Left hindlimb (tissue), 1 donor: ENCODE measurements at regions not wholly inside any gene's neighbourhood (a gene's known extent, or its start where the extent isn't known, plus 50 kb on each side); places are given as distances from the start of the nearest gene placed in this dataset.

Source experiments
- DNase-seq: peaks from one replicate; pipeline ENCODE4 v3.0.0-alpha.2; 2018

DNA sequence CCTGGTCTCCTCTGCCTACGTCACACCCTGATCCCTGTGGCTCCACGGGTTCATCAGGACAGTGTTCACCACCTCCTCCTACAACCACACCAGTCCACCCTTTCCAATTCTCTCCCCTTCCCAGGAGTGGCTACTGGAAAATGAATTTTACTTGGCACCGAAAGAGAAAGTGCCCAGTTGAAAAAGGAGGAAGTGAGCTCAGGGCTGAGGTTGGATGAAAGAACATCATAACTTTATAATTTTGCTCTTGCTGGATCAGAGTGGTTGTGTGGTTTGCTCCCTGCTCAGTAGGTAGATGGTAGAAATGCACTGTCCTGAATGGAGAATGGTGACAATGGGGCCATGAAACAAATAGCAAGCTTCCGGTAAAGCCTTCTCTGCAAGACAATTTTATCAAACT, 140.3 kb upstream of the DDX18 start:
- no peak for DNase-seq

DNA sequence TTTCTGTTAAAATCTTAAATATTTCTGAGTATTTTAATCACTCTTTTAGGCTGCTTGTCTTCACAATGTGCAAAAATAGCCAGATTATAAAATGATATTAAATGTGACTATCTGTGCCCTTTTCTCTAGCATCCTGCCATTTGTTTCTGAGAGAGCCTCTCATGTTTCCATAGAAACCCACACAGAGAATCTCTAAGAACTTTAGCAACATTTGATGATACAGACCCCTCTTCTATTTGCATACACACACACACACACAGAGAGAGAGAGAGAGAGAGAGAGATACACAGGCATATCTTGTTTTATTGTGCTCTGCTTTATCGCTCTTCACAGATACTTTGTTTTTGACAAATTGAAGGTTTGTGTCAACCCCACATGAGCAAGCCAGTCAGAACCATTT, 134.5 kb upstream of the DDX18 start:
- no peak for DNase-seq

DNA sequence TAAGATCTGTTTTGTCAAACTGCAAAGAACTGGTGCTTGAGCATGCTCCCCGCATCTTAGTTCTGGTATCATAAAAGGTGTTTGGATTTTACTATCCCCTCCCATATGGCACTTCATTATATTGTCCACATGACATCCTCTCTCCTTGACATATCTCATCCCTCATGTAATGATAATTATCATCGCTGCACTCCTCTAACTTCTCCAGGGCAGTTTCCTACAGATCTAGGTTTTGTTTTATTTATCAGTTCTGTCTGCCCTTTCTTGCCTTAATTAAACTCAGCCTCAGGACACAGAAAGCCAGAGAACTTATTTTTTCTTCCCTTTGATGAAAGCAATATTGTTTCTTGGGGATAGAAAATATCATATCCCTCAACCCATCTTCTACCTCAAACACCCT, 129.6 kb upstream of the DDX18 start:
- DNase-seq = no peak

DNA sequence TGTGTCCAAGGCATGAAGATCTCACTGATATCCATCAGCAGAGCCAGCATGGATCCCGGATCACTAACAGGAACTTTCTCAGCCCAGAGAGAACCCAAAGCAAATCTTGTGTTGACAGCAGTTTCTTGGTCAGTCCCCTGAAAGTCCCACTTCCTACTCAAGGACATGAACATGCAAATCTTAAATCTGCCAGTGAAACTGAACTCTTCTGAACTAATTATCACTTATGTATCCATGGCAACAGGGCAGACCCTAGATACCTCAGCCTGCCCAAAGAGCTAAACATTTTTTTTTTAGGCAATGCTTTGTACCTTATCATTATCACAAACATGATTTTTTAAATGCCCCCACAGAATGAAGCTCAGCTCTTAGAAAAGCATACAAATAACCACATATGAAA, 127.8 kb upstream of the DDX18 start:
- no peak for DNase-seq

DNA sequence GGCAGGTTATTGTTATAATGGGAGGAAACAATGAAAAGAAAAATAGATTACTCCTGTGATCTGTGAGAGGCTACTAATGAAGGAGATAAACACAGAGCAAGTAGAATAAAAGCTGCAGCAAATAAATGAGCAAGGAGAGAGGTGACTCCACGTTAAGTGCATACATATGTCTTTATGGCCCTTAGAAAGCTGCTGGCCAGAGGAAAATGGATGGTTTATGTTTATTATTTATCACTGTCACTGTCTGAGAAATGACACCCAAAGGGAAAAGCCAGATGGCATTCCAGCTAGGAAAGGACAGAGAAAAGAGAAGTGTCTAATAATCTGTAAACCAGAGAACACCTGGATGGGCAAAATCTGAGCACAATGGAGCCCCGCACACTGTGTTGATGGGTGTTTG, 122.9 kb upstream of the DDX18 start:
- no peak for DNase-seq

DNA sequence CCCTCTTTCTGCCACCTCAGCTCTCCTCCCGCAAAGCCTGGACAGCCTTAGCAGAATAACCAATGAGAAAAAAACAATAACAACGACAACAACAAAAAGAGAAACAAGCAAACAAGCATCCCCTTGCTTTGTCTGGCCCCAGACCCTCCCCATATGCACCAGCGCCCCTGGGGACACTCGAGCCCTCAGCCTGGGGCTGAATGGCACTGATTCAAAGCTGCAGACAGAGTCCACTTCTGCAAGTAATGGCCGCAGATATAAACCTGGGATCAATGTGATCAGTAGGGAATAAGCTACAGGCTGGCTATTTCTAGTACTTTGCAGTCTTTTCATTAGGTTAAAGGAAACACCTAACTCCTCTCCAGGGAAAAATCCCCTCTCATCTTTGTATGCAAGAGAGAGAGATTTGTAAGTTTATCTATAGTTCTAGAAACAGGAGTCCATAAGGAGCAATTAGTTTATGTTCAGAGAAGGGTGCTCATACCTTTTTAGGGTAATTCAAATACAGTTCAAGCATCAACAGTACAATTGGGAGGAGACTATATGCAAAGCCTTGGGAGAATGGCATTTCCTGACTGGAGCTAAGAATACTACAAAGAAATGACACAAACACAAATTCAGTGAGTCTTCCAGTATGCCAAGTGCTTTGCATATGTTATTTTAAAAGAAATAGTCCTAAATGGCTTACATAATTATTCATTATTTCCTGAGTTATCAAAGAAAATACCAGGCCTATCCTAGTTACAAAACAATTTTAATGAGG, 122.3 kb upstream of the DDX18 start:
- DNase-seq = no peak

DNA sequence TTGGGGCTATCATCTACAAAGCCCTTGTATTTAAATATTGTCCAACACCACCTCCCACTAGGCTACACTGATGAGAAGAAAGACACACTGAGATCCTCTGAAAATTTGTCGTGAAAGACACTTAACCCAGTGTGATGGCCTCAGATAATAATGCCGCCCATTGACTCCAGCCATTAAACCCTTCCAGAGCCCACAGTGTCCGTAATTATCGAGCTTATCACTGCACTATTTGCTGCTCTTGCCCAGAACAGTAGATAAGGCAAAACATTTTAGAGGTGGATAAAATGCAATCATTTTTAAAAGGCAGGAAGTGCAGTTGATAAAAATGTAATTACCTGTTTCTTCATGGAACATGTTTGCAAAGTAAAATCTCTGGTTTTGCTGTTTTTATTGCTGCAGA, 121.3 kb upstream of the DDX18 start:
- DNase-seq = no peak

DNA sequence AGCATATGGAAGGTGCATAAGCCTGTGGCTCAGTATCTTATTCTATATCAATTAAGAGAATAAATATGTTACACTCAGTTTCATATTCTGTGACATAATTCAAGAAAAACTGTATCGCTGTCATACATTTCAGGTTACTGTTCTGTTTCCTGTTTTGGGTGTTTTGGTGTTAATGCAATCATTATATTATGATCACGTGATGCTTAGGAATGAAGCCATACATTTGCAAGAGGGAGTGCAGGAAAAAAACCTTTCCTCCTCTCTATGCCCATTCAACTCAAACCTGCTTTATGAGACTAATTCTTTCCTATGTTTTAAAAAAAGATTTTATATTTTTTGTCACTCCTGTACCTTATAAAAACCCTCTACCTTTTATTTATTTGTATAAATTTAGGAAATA, 120.8 kb upstream of the DDX18 start:
- no peak for DNase-seq

DNA sequence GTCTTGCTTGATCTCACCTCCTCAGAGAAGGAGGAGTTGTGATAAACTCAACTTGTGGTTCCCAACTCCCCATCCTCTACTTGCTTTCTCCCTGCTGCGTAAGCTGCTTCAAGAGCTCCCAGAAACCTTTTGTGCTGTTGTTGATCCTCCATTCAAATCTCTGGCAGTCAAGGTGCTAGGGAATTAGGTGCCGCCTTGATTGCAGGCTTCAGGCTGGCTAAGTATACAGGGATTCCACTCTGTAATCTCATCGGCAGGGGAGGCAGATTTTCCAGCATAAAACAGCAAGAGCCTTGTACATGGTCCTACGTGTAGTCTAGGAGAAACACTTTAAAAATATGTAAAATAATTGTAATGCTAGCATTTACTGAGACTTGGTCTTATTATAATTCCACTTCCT, 116.2 kb upstream of the DDX18 start:
- DNase-seq = no peak

DNA sequence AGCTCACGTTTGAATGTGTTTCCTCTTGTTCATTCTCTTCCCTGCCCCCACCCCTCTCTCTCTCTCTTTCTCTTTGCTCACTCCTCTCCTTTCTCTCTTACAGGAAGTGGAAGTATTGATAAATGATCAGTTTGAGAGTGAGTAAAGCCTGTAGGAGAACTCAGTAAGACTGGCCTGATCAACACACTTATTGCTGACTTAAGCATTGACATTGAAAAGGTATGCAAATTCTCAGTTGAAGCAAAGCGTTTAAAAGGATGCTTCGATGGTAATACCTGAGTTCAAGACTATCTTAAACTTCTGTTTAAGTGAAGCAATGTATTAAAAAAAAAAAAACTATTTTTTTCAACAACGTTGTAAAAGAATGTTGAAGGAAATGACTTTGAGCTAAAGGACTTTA, 115.7 kb upstream of the DDX18 start:
- no peak for DNase-seq

DNA sequence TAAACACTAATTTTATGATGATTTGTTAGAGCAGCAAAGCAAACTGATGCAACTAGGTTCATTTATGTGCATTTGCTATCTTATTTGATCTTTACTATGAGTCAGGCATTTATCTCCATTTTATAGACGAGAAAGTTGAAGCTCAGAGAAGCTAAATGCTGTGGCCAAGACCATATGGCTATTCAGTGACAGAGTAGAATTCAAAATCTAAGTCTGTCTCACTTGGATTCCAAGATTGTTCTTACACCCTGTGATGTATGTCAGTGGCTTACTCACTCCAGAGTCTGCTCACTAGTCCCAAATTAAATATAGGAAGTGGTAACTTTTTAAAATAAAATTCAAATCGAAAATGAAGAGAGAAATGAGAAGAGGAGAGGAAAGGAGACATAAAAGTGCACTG, 114.0 kb upstream of the DDX18 start:
- no peak for DNase-seq

DNA sequence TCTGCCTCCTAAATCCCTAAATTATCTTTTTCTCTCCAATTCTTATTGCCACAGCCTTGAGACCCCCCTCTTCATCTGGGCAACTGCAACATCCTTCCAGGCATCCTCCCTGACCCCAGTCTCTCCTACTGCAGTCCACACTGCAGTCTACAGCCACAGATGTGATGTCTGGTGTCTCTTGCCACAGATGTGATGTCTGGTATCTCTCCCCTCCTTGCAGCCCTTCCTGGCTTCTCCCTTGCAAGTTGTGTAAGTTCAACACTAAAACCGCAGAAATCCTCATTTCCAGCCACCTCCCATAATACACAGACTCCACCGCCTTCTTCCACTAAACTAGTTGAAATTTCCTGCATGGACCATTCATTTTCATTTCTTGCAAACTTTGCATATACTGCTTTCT, 113.1 kb upstream of the DDX18 start:
- no peak for DNase-seq

DNA sequence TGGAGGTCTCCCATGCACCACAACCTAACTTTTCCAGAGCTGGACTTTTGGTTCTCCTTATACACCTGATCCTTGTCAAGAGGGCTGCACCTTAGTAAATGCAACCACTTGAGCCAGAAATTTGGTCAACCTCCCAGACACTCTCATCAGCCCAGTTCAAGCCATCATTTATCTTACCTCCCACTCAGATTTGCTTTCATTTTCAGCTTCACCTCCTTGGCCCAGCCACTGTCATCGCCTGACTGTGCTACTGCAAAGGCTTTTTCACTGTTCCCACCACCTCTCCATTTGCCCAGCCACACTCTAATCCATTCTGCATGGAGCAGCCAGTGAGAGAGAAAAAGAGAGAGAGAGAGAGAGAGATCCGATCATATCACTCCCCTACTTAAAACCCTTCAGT, 112.4 kb upstream of the DDX18 start:
- no peak for DNase-seq

DNA sequence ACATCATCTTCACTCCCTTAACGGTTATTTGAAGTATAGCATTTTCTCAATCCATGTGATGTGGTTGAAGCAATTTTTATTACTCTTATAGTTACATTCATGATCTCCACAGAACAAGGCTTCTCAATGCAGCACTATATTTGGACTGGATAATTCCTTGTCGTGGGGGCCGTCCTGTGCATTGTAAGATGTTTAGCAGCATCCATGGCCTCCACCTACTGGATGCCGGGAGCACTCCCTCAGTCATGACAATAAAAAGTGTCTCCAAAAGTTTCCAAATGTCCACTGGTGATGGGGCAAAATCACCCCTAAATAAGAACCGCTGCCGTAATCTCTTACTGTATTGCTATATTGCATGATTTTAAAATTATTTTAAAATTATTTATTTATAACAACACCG, 110.6 kb upstream of the DDX18 start:
- DNase-seq = no peak

DNA sequence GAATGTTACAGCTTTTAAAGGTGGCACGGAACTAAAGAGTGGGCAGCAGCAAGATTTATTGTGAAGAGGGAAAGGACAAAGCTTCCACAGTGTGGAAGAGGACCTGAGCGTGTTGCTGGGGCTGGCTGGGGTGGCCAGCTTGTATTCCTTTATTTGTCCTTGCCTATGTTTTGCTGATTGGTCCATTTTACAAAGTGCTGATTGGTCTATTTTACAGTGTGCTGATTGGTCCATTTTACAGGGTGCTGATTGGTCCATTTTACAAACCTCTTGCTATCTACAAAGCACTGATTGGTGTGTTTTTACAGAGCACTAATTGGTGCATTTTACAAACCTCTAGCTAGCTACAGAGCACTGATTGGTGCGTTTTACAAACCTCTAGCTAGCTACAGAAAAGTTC, 109.7 kb upstream of the DDX18 start:
- no peak for DNase-seq

DNA sequence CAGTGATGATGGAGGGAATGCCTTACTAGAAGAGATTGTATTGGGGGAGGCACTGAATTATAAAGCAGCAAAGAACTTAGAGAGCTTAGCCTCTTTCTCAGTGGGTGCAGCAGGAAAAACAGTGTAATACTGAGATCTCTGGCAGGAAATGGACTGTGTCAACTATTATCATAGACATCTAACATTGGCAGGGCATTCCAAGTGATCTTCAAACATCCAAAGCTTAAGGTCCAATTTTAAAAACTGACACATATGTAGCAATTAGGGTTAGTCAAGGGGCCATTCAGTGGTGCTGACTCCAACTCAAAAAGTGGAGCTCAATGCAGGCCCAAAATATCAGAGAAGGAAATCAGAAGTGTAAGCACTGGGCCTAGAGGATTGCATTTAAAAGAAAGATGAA, 106.6 kb upstream of the DDX18 start:
- no peak for DNase-seq

DNA sequence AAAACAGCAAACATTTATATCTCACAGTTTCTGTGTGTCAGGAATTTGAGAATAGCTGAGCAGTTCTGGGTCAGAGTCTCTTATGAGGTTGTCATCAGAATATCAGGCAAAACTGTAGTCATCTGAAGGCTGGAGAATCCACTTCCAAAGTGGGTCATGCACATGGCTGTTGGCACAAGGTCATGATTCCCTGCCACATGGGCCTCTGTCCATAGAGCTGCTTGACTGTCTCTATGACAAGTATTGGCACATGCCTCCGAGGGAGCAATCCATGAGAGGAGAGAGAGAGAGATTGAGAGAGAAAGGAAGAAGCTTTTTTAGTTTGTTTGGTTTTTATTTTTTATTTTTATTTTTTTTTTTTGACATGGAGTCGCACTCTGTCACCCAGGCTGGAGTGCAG, 101.8 kb upstream of the DDX18 start:
- no peak for DNase-seq

DNA sequence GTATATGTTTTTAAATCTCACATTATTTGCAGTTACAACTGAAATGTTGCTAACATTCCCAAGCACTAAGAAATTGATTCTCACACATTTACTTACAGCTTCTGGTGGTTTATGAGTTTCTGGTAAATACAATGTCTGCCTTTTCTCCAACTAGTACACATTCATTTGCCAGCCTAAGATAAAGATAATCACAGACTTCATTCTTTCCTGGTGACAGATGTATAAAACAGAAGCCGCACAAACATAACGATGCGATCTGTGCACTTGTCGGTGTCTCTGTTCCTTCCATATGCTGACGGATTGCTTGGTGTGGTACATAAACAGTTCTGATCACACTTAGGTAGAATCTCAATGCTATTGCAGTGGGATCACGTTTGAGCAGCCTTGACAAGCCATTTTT, 100.4 kb upstream of the DDX18 start:
- DNase-seq = no peak

DNA sequence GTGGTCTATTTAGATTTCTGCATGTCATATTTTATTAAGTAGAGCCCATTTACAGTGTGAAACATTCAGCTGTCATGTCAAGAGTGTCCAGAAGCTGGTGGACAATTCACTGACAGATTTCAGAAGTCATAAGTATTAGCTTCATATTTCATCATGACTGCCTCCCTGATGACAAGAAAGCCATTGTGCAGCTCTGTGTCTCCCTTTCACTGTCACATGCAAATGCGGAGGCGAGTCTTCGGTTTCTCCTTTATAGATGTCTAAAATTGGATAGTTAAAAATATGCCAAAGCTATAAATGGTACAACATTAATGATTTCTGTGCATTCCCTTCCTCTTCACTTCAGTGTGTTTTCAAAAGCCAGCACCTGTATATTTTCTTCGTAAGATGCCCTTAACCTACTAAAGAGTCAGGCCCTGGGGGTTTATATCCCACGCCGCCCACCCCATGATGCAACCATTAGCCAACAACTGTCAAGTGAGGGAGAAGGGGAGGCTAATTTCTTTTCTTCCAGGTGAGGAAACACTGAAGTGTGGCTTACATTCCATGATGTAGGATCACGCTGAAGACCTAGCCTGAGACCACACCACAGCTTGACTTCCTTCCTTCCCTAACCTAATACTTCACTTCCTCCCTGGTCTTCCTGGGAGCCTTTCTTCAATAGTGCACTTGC, 99.6 kb upstream of the DDX18 start:
- DNase-seq = no peak

DNA sequence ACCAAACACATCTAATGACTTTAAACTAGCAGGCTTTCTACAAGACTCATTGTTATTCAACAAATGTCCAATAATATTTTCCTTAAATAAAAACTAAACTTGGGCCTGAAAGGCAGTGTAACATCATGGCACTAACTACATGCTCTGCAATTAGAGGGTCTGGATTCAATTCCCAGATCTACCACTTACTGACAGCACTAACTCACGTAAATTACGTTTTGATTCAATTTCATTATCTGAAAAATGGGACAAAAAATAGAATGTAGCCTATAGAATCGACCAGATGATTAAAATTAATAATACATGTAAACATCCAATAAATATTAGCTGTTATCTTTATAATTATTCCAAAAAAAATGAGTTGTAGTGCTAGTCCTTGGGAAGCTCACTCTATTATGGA, 98.0 kb upstream of the DDX18 start:
- DNase-seq = no peak

DNA sequence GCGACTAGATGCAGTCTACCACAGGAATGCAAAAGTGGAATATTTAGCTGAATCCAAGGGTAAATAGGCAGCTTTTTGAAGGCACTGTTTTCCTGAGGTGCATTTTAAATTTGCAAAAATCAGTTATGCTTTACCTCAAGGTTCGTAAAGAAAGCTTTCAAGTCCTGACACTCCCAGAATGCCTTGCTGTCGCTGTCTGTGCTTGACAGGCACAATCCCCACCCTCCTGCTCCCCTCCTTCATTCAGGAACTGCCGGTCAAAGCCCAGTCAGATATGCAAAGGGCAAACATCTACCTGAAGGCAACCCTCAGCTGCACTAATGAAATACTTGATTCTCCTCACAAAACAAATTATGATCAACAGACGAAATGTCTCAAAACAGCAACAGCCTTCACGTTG, 97.4 kb upstream of the DDX18 start:
- no peak for DNase-seq

DNA sequence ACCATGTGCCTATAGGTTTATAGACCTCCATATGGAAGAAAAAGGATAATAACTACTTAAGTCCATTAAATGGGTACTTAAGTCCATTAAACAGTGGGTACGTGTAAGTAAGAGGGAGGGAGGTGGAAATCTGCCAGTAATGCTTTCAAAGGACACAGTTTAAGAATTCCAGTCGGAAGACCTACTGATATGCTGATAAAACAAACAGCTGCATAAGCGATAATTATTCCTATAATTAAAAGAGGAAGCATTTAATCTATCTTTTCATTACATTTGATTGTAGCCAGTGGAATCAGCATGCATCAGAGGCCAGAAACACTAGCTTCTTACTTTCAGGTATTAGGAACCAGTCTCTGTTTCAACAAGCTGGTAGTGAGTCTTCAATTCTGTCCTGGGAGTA, 96.4 kb upstream of the DDX18 start:
- DNase-seq = no peak

DNA sequence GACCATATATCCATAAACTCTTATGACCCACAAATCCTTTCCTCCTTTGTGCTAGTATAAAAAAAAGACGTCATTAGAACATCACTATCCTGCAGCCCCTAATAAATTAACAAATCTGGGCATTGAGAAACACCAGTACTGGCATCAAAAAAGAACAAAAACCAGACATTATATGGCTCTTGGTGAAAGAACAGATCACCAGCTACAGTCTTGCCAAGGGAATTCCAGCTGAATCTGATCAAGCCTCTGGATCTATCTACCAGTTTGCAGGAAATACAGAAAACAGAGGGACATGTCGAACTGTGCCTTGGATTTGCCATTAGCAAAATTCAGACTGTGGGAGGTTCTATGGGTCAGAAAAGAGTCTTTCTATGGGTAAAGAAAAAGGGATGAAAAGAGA, 93.7 kb upstream of the DDX18 start:
- no peak for DNase-seq

DNA sequence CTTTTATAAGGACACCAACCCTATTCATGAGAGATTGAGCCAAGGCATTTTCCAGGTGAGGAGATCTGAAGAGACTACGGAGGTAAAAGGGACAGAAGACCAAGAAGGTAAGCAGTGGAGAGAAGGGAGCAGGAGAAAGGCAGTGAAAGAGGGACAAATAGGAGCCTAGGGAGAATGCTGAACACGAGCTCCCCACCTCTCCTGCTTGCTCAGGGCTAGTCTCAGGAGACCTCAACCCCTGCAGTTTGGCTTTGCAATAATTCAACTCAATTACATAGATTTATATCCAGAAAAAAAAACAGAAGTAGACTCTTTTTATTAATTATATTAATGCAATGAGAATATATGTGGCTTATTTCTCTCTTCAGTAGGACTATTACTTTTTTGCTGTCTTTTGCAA, 91.0 kb upstream of the DDX18 start:
- DNase-seq = no peak

DNA sequence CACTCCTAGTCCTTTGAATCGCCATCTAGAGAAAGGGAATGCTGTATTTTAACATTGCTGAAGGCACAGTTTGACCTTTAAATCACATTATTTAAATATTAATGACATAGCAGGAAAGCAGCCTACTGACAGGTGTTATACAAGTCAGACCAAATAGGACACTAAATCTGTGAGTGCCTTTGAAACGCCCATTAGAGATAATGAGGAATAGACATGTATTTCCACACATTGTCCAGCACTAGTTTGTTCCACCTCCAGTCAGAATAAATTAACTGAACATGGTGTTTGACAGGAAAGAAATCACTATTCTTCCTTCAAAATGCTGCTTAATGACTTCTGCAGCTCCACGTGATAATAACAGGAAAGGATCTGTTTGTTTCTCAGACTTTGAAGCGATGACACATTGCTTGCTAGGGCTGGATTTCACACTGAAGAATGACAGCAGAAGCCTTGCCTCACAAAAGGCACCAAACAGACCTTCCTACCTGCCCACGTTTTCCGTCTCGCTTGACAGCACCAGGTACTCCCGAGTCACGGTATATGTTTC, 90.5 kb upstream of the DDX18 start:
- DNase-seq = no peak
